GM19468 (cell line): ENCODE measurements at regions not wholly inside any gene's neighbourhood (a gene's known extent, or its start where the extent isn't known, plus 50 kb on each side); places are given as distances from the start of the nearest gene placed in this dataset.

Experiments used
- ATAC-seq: cut with Tn5 transposase; IDR thresholded peaks from one replicate; pipeline ENCODE4 v1.9.1; 2021; ENCODE audit warnings: mild to moderate bottlenecking, moderate library complexity, moderate number of reproducible peaks; ENCODE audit not compliant: unreplicated experiment; ENCODE audit errors: extremely low read depth

DNA sequence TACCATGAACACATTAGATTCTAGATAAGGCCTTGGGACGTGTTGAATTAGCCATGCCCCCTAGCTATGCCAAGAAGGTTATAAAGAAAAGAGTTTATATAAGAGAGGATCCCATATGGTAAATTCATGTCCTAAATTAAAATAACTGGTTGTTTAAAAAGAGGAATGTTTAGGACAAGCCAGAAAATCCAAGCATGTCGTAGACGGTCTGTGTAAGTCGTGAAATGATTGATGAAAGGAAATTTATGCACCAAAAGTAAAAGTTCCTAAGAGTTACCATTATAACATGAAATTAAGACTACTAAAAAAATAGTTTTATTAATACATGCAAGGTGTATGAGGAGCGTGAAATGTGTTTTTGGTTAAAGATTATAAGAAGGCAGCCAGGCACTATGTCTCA lies 624.9 kb downstream of the ARL4A start:
- ATAC-seq = no peak

DNA sequence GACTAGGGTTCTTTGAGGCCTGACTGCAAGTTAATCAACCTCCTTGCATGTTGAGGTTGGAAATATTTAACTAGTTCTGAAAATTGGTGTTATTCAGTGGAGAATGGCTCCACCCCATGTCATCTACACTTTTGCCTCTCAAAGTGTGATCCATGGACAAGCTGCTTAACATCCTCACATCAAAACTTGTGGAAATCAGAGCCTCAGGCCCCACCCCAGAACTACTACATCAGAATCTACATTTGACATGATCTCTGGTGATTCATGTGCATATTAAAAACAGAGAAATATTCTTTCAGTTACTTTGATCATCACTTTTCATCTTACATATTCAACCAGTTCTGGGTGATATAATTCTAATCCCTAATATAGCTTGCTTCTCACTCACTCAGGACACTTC lies 632.9 kb downstream of the ARL4A start:
- ATAC-seq = no peak

DNA sequence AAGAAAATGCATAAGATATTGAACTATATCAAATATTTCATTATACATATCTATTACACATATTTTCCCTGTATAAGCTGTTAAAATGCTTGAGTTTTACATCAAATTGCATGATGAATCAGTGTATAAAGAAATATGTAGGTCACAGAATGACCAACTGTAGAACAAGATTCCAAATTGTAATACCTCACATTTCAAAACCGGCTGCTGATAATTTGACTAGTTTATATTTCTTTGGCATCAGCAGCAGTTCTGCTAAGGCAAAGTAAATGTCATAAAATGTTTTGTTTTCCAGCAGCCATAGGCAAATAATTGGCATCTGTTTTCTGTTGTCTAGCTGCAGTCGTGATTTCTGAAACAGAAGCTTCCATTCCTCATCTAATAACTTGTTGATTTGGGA lies 633.9 kb downstream of the ARL4A start:
- no peak for ATAC-seq

DNA sequence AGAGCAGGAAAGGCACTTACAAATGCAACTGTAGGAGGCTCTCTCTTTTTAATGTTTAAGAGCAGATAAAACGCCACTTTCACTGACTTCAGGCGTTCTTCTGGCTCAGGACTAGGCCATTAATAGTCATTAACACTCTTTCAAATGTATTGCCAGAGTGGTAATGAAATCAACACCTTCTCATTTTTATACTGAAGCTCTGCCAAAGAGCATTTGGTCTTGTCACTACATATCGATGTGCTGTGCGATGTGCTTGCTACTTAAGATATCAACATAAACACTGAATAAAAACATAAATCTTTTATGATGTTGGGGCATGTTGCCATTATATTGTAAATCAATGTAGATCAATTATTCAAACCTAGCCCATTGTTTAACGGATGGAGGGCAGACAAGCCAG lies 634.7 kb downstream of the ARL4A start:
- ATAC-seq = no peak

DNA sequence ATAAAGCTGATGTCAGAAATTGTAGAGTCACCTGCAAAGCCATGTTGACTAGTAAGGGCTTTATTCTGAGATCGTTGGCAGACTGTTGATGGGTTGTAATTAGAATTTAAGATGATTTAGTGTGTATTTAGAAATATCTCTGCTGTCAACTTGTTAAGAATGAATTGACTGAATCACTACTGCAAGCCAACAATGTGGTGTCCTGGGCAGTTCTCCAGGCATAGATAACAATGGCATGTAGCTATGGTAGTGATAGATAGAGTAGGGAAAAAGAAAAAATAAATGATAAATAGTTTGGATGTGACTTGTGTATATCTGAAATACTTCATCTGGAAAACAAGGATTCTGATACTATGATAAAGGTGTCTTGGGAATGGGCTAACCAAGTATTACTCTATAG lies 640.2 kb downstream of the ARL4A start:
- ATAC-seq = no peak

DNA sequence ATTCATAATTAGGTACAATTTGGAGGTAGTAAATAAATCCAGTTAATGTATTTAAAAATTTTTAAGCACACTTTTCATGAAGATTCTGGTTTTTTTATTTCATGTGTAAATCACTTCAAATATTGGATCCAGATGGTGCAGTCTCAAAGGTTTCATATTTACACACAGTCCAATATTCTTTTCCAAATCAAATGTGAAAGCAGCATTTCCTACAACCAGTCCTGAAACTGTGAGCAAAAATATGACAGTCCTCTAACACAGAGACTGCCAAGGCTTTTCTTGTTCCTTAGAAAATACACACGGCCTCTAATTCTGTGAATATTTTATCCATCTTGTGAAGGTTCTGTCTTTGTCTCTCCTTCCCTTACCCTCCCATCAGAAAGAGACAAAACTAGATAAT lies 645.9 kb downstream of the ARL4A start:
- ATAC-seq = no peak

DNA sequence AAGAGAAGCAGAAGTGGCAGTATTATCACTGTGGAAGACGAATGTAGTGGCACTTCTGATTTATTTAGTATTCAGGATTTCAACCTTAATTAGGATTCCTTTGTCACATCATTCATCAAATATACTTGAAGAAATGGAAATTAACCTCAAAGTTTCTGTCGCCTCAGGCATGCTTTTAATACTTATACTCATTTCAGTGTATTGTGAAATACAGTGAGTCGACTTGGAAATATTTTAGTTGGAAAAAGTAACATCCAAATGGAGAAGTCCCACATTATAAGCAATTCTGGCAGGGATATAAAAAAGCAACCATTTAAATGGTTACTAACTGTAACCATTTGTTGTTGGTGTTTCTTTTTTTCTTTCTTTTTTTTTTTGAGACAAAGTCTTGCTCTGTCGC lies 648.8 kb downstream of the ARL4A start:
- no peak for ATAC-seq

DNA sequence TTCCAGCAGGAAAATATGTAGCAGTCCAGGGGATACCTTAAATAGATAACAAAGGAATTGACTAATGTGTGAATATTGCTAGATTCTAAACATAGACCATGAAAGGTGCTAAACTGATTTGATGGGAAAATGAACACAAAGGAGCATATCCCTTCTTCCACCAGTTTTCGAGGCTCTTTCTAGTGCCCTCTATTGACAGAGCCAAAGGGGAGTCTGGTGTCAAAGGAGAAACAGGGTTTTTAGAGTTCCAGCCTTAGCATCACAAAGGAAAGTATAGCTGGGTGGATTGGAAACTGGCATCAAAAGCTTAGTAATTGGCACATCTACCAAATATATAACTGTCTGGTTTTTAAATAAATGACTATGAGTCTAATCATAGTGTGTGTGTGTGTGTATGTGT lies 636.8 kb downstream of the ETV1 start:
- no peak for ATAC-seq

DNA sequence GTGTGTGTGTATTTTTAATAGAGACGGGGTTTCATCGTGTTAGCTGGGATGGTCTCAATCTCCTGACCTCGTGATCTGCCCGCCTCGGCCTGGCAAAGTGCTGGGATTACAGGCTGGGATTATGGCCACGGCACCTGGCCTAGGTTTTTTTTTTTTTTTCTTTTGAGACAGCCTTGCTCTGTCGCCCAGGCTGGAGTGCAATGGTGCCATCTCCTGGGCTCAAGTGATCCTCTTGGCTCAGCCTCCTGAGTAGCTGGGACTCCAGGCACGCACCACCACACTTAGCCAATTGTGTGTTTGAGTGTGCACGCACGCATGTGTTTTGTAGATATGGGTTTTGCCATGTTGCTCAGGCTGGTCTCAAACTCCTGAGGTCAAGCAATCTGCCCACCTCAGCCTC lies 629.8 kb downstream of the ETV1 start:
- no peak for ATAC-seq

DNA sequence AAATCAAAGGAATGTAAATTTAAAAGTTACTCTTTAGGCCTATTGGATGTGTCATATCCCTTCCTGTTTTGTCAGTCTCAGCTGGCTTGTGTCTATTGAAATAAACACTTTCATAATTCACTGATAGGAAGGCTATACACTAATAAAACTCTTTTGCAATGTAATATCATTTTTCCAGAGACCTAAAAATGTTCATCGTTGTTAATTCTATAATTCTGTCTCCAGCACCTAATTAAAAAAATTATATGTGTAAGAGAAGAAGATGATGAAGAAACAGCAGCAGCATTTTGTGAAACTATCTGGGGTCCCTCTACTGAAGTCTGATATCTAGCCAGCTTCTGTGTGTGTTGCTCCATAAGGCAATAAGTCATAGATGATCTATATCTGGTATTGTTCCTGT lies 602.7 kb downstream of the ETV1 start:
- no peak for ATAC-seq

DNA sequence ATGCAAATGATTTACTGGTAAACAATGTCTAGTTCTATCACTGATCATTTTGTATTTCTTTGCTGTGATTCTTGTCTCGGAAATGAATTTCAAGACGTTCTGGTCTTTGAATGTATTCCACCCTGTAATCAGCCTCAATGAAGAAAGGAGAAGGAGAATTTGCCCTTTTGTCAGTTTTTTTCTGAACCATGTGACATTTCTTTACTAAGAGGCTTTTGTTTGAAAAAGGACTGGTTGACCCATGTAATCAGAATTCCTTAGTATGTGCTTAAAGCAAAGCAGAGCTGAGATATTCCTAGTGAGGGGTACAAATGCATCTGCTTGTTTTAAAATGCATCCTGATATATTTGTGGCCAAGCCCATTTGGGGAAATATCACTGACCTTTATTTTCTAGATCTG lies 581.6 kb downstream of the ETV1 start:
- ATAC-seq = no peak

DNA sequence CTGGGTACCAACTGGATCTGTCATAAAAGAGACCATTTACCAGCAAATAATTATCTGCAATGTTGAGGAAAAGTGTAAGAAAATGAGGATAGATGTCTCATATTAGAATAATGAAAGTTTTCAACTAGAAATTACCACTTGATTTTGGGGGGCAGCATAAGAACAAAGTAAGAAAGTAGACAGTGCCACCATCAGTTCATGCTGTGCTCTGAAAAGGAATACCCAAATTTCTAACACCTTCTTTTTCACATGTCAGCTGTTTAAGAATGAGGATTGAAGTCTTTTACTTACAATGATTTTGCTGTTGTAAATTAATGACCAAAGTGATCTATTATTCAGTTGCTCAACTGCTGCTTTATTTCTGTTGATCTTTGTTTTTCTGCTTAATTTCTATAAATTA lies 578.3 kb downstream of the ETV1 start:
- no peak for ATAC-seq

DNA sequence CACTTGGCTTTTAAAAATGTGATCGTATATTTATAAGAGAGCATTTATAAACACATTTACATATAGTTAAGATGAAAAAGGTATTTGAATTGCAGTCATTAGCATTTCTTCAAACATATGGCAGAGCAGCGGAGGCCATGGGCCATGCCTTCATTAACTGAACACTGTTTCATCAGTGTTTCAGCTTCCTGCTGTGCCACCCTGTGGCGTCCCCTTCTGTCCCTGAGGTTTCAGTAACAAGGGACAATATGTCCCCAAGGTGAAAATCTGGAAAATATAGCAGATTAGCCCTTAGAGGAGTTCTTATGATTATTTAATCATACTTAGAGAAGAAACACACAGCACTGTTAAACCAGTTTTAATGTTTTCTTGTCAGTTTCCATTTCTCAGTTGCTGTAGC lies 577.8 kb downstream of the ETV1 start:
- ATAC-seq = no peak

DNA sequence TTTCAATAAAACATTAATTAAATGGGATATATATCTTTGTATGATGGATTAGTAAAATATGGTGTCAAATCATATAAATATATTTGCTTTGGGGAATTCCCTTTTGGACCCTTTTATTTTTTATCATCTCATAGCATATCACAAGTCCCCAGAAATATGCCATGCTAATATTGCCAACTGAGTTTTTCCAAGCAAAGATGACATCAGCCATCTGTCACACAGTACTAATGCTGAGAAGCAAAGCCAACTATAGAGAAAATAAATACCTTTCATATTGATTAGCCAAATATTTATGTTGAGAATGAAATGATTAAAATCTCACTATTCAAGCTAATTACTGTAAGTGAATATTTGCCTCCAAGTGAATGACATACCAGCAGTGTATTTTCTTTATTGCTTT lies 575.3 kb downstream of the ETV1 start:
- ATAC-seq = no peak

DNA sequence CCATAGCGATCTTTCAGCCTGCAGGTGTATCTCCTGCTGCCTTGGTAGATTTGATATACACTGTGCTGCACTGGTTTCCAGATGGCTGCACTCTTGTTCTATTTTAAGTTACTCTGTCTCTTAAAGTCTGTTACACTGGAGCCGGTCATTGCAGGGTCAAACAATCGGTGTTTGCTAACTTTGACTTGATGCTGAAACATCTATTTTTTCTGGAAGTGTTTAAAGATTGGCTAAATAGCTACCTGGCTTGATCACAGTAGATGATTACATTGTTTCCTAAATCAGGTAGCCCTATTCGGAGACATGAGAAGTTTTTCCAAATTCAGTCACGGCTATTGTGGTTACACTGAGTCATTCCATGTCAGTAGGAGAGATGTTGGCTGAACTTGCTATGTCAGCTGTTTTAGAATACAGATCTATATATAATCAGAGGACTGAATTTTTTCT lies 574.8 kb downstream of the ETV1 start:
- ATAC-seq = no peak

DNA sequence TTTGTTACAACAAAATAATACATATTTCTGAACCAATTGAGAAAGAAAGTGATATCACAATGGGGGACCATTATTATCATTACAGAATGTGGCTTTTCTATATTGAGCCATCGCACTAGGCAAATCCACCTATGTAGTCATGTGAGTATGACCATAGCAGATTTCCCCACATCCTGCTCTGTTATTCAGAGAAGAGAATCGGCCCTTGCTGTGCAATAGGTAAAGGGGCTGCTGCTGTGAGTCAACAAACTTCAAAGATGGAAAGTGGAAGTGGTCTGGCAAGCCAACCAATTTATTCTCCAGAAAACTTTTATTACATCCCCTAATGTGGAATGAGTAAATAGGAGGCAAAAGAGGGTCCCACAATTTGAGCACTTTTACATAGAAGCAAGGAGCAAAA lies 573.4 kb downstream of the ETV1 start:
- no peak for ATAC-seq

DNA sequence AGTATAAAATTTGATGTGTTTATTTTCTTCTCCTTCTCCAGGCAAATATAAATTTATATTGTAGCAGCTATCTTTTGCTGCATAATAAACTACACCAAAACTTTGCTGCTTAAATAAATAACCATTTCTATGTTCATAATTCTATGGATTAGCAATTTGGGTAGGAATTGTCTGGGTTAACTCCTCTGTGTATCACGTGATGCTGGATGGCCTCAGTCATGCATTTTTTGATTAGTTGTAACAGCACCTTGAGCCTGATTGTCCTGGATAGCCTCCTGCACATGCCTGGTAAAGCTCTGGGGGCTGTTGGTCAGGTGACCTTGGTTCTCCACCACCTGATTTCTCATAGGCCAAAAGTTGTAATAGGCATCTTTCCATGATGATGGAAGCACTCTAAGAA lies 572.9 kb downstream of the ETV1 start:
- no peak for ATAC-seq

DNA sequence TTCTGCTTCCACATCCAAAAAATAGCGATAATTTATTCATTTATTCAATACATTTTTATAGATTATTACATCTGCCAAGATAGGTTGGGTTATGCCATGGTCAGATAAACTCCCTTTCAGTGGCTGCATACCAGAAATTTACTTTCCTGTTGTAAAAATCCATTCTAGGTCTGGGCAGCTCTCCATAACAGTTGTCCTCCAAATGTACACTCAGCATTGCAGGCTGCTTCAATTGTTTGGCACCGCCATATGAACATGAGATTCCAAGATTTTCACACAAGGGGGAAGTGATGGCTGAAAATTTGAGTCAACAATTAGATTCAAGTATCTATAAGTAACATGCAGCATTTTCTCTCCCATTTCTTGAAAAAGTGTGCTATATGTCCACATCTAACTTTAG lies 568.7 kb downstream of the ETV1 start:
- ATAC-seq = no peak

DNA sequence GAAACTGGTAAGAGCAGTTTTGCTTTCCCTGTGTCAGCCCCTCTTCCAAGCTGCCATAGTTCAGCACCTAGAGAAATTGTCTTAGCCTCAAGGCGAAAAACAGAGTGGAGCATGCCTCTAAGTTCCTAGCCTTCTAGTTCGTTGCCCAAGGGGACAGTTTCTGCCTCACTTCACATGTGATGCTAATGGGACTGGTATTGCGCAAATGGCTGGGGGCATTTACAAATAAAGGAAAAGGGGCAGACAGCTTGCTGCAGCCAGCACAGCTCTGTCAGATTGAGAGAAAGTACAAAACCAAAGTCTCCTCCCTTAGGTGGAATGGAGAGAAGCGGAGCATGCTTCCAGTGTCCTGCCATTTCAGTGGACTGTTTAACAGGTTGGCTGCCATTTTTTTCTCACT lies 567.7 kb downstream of the ETV1 start:
- no peak for ATAC-seq

DNA sequence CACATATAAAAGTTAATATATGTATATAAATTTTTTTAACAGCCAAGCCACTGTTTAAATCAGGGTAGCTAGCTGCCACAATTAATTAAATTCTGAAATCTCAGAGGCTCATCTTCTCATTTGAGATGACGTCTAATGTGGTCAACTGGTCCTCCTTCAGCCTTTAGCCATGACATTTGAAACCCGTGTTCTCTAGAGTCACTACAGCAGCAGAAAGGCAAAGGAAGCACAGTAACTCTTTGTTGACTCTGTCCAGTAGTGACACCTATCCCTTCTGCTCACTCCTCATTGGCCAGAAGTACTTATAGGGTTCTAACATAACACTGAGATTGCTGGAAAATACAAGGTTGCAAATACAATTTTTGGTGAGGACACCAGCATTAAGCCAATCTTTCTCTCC lies 555.5 kb downstream of the ETV1 start:
- ATAC-seq = no peak

DNA sequence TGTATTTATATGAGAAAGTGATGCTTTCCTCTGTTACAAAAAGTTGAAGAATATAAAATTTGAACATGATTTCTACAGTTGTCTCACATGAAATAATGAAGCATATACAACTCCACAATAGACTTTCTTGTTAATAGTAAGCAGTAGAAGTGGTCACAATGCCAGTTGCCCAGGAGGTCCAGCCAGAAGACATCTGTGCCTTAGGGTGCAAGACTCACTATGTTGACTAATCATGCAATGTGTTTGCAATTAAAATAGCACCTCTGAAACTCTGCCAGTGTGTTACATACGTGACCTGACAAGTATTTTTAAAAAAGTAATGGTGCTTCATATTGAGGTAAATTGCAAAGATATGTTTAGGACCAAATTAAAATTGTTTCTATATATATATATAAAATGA lies 547.2 kb downstream of the ETV1 start:
- ATAC-seq = no peak

DNA sequence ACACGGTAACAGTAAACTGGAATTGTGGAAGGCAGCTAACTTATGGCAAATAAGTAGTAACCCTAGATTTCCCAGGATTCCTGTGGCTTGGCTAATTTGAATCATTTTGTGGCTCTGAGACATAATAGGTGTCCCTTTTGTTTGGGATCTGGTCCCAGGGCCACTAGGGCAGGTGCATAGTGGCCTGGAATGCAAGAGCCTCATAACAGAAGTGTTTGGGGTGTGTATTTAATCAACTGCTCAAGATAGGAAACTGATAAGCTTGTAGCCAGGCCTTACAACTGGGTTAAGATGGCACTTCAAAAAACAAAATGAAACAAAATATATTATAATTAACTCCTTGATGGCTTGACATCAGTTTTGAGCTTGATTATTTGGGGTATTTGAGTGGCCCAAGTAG lies 541.8 kb downstream of the ETV1 start:
- ATAC-seq = no peak

DNA sequence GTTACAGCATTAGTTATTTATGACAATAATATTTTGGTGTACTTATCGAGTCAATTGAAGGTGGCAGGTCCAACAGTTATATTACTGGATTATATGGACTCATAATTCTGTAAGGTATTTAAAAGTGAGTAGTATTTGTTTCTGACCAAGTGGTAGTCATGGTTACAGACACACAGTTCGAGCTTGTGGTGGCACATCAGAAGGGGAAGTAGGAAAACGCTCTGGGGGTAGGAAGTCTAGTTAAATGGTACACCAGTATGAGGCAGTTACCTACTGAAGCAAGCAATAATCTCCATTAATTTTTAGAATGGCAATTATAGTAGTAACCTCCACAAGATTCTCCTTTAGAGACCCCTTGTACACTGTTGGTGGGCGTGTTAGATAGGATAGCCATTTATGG lies 541.2 kb downstream of the ETV1 start:
- no peak for ATAC-seq
